HepG2 (cell line): ENCODE measurements at regions not wholly inside any gene's neighbourhood (a gene's known extent, or its start where the extent isn't known, plus 50 kb on each side); places are given as distances from the start of the nearest gene placed in this dataset.

Experiments used
- ATAC-seq: fragments of 200-7000 bp; cut with Tn5 transposase; 3 replicates; pipeline ENCODE4 v1.9.1; 2020; ENCODE audit warnings: mild to moderate bottlenecking, moderate library complexity
- BruUV-seq: library from RNA; stranded (reverse); fragments of 400-500 nt; replicated peaks from 2 replicates; lab custom pipeline; 2021; lab: Mats Ljungman, UMichigan
- CTCF ChIA-PET: fragments of 300-600 bp; formaldehyde crosslinking; extraction: SDS; loops from one replicate; lab custom pipeline; 2021; ENCODE audit warnings: low total read pairs, inconsistent platforms, low intra/inter-chr PET ratio; lab: Yijun Ruan, JAX
- POLR2A ChIA-PET: fragments of 350-600 bp; sonication (Branson Sonifier 250); formaldehyde crosslinking; loops from one replicate; lab custom pipeline; 2020; ENCODE audit warnings: antibody characterized with exemption, inconsistent platforms; lab: Yijun Ruan, JAX
- DNase-seq: peaks from one replicate; pipeline ENCODE4 v3.0.0-alpha.2; 2015; ENCODE audit warnings: low spot score
- FAIRE-seq: peaks from 3 replicates; lab custom pipeline; 2011; peaks lifted over from hg19 to GRCh38; lab: Jason Lieb, UNC
- H2AFZ ChIP-seq: one replicate; pipeline ENCODE4 v1.6.1; 2011; ENCODE audit warnings: low read length, inconsistent platforms
- H3K27ac ChIP-seq: fragments of 300-600 bp; 3 replicates; pipeline ENCODE4 v1.8.0; 2011; ENCODE audit warnings: mixed run types, mild to moderate bottlenecking, mixed read lengths, low read length, inconsistent platforms; ENCODE audit not compliant: insufficient read depth; ENCODE audit errors: extremely low read length
- H3K27me3 ChIP-seq, 2 experiments: fragments of 200-600 bp in 1 of 2; 2 replicates in 1 of 2; 3 replicates in 1 of 2; pipeline versions ENCODE4 v1.6.0 to v1.8.0; 2011; ENCODE audit warnings: low read length in 2 of 2, mild to moderate bottlenecking in 2 of 2, moderate library complexity in 2 of 2, inconsistent platforms in 1 of 2; ENCODE audit not compliant: insufficient read depth in 2 of 2, control insufficient read depth in 1 of 2
- H3K36me3 ChIP-seq, 2 experiments: fragments of 200-600 bp in 1 of 2; replicated peaks in 1 of 2; 2 replicates in 1 of 2; 3 replicates in 1 of 2; pipeline versions ENCODE4 v1.5.1 to v1.8.0; 2011; ENCODE audit warnings: low read length in 2 of 2, inconsistent platforms in 1 of 2; ENCODE audit not compliant: insufficient read depth in 2 of 2, control insufficient read depth in 1 of 2
- H3K4me1 ChIP-seq: 2 replicates; pipeline ENCODE4 v1.5.1; 2012; ENCODE audit warnings: low read length, inconsistent platforms; ENCODE audit not compliant: insufficient read depth
- H3K4me2 ChIP-seq: 2 replicates; pipeline ENCODE4 v1.6.0; 2011; ENCODE audit warnings: low read depth, low read length, inconsistent platforms
- H3K4me3 ChIP-seq, 3 experiments: fragments of 200-600 bp in 1 of 3; sonication (generic), shearing (Covaris generic) in 1 of 3; replicated peaks in 1 of 3; 2 replicates each; pipeline ENCODE4 v1.5.1; 2011 to 2016; ENCODE audit warnings: low read length in 3 of 3, inconsistent platforms in 2 of 3, low read depth in 2 of 3, mild to moderate bottlenecking in 2 of 3, control low read depth in 1 of 3, mixed read lengths in 1 of 3; ENCODE audit not compliant: insufficient read depth in 1 of 3
- H3K79me2 ChIP-seq: one replicate; pipeline ENCODE4 v1.6.1; 2011; ENCODE audit warnings: low read length, inconsistent platforms; ENCODE audit not compliant: insufficient read depth
- H3K9ac ChIP-seq: 2 replicates; pipeline ENCODE4 v1.6.0; 2011; ENCODE audit warnings: mild to moderate bottlenecking, low read depth, low read length, inconsistent platforms; ENCODE audit not compliant: insufficient read depth
- H3K9me3 ChIP-seq: 2 replicates; pipeline ENCODE4 v1.5.1; 2012; ENCODE audit warnings: mild to moderate bottlenecking, low read length
- H4K20me1 ChIP-seq: 2 replicates; pipeline ENCODE4 v1.6.0; 2011; ENCODE audit warnings: inconsistent platforms, mild to moderate bottlenecking, low read length, moderate library complexity; ENCODE audit not compliant: insufficient read depth
- CBX5 ChIP-seq: sonication (generic); formaldehyde crosslinking; IDR thresholded peaks from 2 replicates; pipeline ENCODE4 v1.4.0; 2020; ENCODE audit warnings: missing genetic modification reagents, borderline replicate concordance
- CREB3 ChIP-seq: sonication (generic); formaldehyde crosslinking; IDR thresholded peaks from 2 replicates; pipeline ENCODE4 v1.5.0; 2020; ENCODE audit warnings: missing genetic modification reagents
- IRX3 ChIP-seq: sonication (generic); formaldehyde crosslinking; IDR thresholded peaks from 2 replicates; pipeline ENCODE4 v1.8.1; 2023; ENCODE audit warnings: mild to moderate bottlenecking, low read depth, missing genetic modification reagents, borderline replicate concordance
- NR2C2 ChIP-seq: sonication (generic); formaldehyde crosslinking; IDR thresholded peaks from 2 replicates; pipeline ENCODE4 v1.4.0; 2020; ENCODE audit warnings: missing genetic modification reagents, mild to moderate bottlenecking, moderate library complexity, borderline replicate concordance
- PAWR ChIP-seq: sonication (generic); formaldehyde crosslinking; IDR thresholded peaks from 2 replicates; pipeline ENCODE4 v1.4.0; 2020; ENCODE audit warnings: missing genetic modification reagents, mild to moderate bottlenecking, borderline replicate concordance
- SOX13 ChIP-seq, 3 experiments: fragments of 450-650 bp in 1 of 3; sonication (generic) in 1 of 3; formaldehyde crosslinking in 1 of 3; IDR thresholded peaks in 2 of 3; conservative IDR thresholded peaks in 1 of 3; 2 replicates each; pipeline versions ENCODE4 v1.5.0 to v1.6.1; 2016 to 2020; ENCODE audit warnings: antibody characterized with exemption in 1 of 3, mild to moderate bottlenecking in 1 of 3, missing compliant biosample characterization in 1 of 3, missing genetic modification reagents in 1 of 3, moderate library complexity in 1 of 3
- SSRP1 ChIP-seq: IDR thresholded peaks from 2 replicates; pipeline ENCODE4 v1.6.1; 2016; ENCODE audit warnings: control low read depth
- ZNF124 ChIP-seq: sonication (generic); formaldehyde crosslinking; IDR thresholded peaks from 2 replicates; pipeline ENCODE4 v1.4.0; 2020; ENCODE audit warnings: missing genetic modification reagents
- WGBS: methylation state at CpG from one replicate; pipeline ENCODE4 v1.1.6; 2017; ENCODE audit warnings: low lambda C conversion rate; 5-methylcytosine and 5-hydroxymethylcytosine counted together
- in situ Hi-C: cut with HindIII; loops from 2 replicates; pipeline ENCODE4 v1.10.0; 2017; ENCODE audit warnings: low pct_unique_long_range_greater_than_20kb; ENCODE audit not compliant: extremely low pct_ligation_motif_present
- intact Hi-C: fragments of 100-400 bp; cut with micrococcal nuclease; formaldehyde crosslinking; loops from one replicate; pipeline ENCODE4 v1.10.0; 2022; ENCODE audit not compliant: unreplicated experiment
- TF ChIP-seq, protein P1 (sequence below): IDR thresholded peaks from 2 replicates; pipeline ENCODE4 v1.4.0; 2020; ENCODE audit warnings: mild to moderate bottlenecking, missing genetic modification reagents
- TF ChIP-seq, protein P2 (sequence below): sonication (generic); formaldehyde crosslinking; IDR thresholded peaks from 2 replicates; pipeline ENCODE4 v1.5.0; 2020; ENCODE audit warnings: missing genetic modification reagents
- TF ChIP-seq, protein P3 (sequence below): sonication (generic); formaldehyde crosslinking; conservative IDR thresholded peaks from 2 replicates; pipeline ENCODE4 v1.4.0; 2020; ENCODE audit warnings: missing genetic modification reagents

- intact Hi-C loops, result no loop called here
- H3K9me3 ChIP-seq, result no peaks in the 10 kb centered on the region
- H3K36me3 ChIP-seq, result no peaks in the 10 kb centered on the region
- WGBS, result 32% methylated on average over 4 of the region's 4 CpGs
- DNase-seq, result no peak
- ATAC-seq, result no peak
- no peak overlapping the region for H3K9ac ChIP-seq
- FAIRE-seq, result no peak
- H3K79me2 ChIP-seq, result no peaks in the 10 kb centered on the region
- H3K4me2 ChIP-seq, result no peak overlapping the region
- no peak overlapping the region for H2AFZ ChIP-seq
- POLR2A ChIA-PET, result no interaction called here
- CTCF ChIA-PET, result no interaction called here
- in situ Hi-C loops, result no loop called here
- H4K20me1 ChIP-seq, result no peaks in the 10 kb centered on the region
- TF ChIP-seq, protein P1, sequence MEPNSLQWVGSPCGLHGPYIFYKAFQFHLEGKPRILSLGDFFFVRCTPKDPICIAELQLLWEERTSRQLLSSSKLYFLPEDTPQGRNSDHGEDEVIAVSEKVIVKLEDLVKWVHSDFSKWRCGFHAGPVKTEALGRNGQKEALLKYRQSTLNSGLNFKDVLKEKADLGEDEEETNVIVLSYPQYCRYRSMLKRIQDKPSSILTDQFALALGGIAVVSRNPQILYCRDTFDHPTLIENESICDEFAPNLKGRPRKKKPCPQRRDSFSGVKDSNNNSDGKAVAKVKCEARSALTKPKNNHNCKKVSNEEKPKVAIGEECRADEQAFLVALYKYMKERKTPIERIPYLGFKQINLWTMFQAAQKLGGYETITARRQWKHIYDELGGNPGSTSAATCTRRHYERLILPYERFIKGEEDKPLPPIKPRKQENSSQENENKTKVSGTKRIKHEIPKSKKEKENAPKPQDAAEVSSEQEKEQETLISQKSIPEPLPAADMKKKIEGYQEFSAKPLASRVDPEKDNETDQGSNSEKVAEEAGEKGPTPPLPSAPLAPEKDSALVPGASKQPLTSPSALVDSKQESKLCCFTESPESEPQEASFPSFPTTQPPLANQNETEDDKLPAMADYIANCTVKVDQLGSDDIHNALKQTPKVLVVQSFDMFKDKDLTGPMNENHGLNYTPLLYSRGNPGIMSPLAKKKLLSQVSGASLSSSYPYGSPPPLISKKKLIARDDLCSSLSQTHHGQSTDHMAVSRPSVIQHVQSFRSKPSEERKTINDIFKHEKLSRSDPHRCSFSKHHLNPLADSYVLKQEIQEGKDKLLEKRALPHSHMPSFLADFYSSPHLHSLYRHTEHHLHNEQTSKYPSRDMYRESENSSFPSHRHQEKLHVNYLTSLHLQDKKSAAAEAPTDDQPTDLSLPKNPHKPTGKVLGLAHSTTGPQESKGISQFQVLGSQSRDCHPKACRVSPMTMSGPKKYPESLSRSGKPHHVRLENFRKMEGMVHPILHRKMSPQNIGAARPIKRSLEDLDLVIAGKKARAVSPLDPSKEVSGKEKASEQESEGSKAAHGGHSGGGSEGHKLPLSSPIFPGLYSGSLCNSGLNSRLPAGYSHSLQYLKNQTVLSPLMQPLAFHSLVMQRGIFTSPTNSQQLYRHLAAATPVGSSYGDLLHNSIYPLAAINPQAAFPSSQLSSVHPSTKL (CRISPR knock-in tag), result no peak
- TF ChIP-seq CREB3, result no peak
- TF ChIP-seq SSRP1, result no peak
- no peak for TF ChIP-seq ZNF124 (CRISPR knock-in tag)
- no peak overlapping the region for H3K4me3 ChIP-seq
- H3K27ac ChIP-seq, result no peak overlapping the region
- H3K27me3 ChIP-seq, result no peaks in the 10 kb centered on the region
- BruUV-seq, result no TSS peak
- H3K4me1 ChIP-seq, result no peaks in the 10 kb centered on the region
Observed at GRCh38 chr13:80199067-80199466, 141.9 kb downstream of the SPRY2 start.

DNA sequence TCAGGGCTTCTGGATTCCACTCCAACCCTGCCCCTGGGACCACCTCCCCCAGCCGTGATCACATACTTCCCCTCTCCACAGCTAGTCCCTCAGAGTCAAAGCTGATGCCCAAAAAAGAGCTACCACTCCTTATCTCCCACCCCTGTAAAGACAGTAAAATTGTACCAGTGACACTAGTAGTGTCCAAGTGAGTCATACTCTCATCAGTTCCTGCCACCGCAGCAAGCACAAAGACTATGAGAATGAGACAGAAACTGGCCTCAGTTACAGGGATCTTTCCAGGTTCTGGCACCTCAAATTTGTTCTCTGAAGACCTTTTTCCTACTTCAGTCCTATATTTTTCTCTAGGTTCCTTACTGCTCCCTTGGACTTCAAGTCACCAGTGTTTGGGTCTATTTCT lies 144.2 kb downstream of the SPRY2 start:
- Histone ChIP-seq H3K9ac (no peak overlapping the region), H2AFZ (no peak overlapping the region), H3K27me3 (no peaks in the 10 kb centered on the region), H4K20me1 (no peaks in the 10 kb centered on the region), H3K9me3 (no peaks in the 10 kb centered on the region), H3K4me2 (no peak overlapping the region), H3K27ac (no peak overlapping the region), H3K4me1 (no peaks in the 10 kb centered on the region), H3K4me3 (no peak overlapping the region), H3K36me3 (no peaks in the 10 kb centered on the region), H3K79me2 (no peaks in the 10 kb centered on the region)
- ATAC-seq (no peak), FAIRE-seq (no peak), DNase-seq (no peak)
- CTCF ChIA-PET, result no interaction called here
- BruUV-seq, result no TSS peak
- POLR2A ChIA-PET, result no interaction called here
- in situ Hi-C loops (no loop called here), intact Hi-C loops (no loop called here)
- 0% methylated on average over 2 of the region's 2 CpGs for WGBS
- no peak for TF ChIP-seq CBX5 (CRISPR knock-in tag)
- TF ChIP-seq NR2C2, result no peak
- no peak for TF ChIP-seq SOX13 (IDR thresholded peaks at IDR 0.05)
- TF ChIP-seq SOX13 (CRISPR knock-in tag; conservative IDR thresholded peaks at IDR 0.05 in 1 of 2, IDR thresholded peaks at IDR 0.05 in 1 of 2), result no peak
- TF ChIP-seq, protein P2, sequence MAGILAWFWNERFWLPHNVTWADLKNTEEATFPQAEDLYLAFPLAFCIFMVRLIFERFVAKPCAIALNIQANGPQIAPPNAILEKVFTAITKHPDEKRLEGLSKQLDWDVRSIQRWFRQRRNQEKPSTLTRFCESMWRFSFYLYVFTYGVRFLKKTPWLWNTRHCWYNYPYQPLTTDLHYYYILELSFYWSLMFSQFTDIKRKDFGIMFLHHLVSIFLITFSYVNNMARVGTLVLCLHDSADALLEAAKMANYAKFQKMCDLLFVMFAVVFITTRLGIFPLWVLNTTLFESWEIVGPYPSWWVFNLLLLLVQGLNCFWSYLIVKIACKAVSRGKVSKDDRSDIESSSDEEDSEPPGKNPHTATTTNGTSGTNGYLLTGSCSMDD (CRISPR knock-in tag), result no peak
- TF ChIP-seq IRX3 (CRISPR knock-in tag), result no peak
- TF ChIP-seq, protein P3, sequence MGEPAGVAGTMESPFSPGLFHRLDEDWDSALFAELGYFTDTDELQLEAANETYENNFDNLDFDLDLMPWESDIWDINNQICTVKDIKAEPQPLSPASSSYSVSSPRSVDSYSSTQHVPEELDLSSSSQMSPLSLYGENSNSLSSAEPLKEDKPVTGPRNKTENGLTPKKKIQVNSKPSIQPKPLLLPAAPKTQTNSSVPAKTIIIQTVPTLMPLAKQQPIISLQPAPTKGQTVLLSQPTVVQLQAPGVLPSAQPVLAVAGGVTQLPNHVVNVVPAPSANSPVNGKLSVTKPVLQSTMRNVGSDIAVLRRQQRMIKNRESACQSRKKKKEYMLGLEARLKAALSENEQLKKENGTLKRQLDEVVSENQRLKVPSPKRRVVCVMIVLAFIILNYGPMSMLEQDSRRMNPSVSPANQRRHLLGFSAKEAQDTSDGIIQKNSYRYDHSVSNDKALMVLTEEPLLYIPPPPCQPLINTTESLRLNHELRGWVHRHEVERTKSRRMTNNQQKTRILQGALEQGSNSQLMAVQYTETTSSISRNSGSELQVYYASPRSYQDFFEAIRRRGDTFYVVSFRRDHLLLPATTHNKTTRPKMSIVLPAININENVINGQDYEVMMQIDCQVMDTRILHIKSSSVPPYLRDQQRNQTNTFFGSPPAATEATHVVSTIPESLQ, result no peak
- no peak for TF ChIP-seq PAWR (CRISPR knock-in tag)
